ENCODE measurements at regions not wholly inside any gene's neighbourhood (a gene's known extent, or its start where the extent isn't known, plus 50 kb on each side); places are given as distances from the start of the nearest gene placed in this dataset.

DNA sequence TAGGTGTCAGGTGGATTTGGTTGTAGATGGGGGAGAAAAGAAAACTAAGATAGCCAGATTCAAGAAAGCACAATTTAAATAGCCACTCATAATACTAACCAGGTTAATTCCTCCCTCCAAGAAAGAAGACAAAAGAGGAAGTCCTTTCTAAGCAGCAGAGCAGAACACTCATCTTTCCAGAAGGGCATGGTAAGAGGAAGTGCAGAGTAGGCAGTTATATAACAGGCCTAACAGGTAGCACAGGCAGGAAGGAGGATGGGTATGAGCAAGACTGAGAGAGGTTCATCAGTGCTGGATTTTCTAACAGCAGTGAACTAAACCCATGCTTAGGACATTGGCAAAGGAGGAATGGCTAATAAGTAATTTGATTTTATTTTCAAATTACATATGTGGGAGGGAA lies 517.5 kb downstream of the PLPP3 start:
- no peak for DNase-seq

DNA sequence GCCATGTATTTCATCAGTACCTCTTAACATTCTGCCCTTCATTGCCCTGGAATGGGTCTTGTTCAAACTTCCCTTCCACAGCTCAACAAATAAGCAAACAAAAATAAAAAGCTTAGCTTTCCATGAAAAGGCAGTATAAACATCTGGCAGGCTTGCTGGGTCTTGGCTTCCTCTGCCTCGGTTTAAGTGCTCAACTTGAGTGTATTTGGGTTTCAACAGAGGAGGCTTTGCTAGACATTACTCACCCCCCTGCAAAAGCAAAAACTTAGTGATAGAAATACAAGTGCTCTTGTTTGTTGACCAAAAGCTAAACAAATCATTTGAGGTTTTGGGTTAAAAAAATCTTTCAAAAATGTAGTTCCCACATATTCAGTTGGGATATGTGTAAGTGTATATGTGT lies 518.5 kb downstream of the PLPP3 start:
- DNase-seq: no peak

DNA sequence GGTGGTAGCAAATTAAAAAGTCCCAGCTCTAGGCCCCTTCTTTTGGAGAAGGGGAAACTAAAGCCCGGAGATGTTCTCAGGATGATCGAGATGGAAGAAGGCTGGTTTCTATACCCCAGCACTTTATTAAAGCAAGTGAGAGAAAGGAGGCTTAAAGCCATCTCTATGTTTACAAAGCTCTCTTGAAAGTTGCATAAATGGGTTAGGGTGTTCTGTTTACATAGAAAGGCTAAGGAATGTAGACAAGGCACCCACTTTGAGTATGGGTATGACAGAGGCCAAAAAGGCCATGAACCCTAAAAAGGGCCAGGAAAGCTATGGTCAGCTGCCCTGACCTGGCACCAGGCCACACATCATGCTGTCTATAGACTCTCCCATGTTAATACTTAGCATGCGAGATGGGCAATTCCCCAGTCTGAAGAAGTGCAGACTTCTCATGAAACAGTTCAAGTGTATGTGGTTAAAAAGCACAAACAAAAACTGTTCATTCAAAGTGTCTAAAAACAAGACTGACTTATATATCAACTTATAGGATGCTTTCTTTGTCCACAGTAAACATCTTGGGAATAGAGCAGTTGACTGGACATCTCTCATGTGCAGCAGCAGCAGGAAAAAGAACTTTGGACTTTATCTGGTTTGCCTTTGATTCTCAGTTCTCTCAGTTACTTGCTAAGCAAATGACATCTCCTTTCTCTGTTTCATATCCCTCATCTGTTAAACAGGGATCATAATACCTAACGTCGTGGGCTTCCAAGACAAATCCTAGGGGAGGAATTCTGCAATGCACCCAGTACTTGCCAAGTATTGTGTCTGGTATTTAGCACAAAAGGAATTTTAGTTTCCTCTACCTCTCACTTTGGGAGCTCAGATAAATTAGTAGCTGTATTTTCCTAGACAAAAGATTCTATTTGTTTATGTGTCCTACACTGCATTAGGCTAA lies 521.6 kb downstream of the PLPP3 start:
- no peak for DNase-seq

DNA sequence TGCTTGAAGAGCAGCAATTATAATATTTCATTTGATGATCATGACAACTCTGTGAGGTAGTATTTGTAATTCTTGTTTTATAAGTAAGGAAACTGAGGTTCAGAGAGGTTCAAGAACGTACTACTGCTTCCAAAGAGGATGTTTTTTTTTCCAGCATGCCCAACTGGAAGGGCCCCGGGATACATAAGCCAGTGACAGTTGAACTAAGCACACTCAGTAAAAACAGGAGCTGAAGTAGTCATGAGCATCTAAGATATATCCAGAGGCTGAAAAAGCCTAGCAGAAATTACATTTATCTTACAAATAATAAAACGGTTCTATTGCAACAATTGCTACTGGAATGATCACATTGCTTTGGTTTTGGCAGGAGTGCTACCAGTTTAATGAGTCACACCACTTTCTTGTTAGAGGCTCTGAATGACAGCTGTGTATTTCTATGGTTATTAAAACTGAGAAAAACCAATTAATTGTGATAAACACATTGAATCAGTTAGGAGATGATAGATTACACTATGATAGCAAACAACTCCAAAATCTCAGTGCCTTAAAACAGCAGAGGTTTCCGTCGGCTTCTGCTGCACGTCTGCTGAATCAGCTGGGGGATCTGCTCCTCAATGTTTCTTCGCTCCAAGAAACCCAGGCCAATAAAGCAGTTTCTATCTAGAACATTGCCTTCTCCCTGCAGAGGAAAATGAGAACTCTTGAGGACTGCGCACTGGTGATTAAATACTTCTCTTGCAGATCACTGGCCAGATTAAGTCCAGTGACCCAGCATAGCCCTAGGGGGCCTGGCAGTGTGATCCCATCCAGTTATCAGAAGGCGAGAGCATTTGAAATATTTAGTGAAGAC lies 522.7 kb downstream of the PLPP3 start:
- DNase-seq: no peak

DNA sequence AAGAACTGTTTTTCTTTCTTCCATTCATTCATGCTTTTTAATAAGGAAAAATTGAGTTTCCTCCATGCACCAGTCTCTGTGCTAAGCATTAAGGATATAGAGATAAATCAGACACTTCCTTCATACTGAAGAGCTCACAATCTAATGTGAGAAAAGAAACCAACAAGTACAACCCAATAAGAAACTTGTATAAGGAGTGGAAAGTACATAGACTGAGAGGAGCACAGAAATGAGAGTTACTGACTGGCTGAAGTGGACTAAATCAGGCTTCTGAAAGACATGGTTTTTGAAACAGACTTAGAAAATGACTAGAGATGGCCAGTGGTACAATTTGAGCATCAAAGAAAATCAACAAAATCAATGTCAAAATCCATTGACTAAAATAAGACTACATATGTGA lies 524.4 kb downstream of the PLPP3 start:
- no peak for DNase-seq

DNA sequence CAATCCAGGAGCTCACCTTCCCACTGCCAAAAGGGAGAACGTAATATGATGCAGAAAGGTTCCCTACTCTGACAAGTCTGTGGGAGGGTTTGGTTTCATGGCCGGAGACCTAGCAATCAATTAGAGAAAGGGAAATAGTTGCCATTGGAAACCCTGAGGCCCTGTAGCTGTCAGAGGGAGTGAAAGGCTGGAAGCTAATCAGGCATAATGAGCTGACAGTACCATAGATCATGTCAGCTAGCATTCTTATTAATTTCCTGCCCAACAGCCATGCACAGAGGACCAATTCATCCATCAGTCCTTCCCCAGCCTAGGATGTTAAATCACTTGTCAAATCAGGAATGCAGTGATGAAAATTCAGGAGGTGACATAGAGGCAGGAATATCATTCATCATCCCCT lies 527.3 kb downstream of the PLPP3 start:
- DNase-seq: no peak

DNA sequence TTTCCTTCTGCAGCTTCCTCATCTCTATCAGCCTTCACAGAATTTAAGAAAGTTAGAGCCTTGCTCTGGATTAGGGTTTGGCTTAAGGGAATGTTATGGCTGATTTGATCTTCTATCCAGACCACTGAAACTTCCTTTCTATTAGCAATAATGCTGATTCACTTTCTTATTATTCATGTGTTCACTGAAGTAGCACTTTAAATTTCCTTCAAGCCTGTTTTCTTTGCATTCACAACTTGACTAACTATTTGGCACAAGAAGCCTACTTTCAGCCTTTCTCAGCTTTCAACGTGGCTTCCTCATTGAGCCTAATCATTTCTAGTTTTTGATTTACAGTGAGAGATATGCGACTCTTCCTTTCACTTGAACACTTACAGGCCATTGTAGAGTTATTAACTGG lies 528.5 kb downstream of the PLPP3 start:
- no peak for DNase-seq

DNA sequence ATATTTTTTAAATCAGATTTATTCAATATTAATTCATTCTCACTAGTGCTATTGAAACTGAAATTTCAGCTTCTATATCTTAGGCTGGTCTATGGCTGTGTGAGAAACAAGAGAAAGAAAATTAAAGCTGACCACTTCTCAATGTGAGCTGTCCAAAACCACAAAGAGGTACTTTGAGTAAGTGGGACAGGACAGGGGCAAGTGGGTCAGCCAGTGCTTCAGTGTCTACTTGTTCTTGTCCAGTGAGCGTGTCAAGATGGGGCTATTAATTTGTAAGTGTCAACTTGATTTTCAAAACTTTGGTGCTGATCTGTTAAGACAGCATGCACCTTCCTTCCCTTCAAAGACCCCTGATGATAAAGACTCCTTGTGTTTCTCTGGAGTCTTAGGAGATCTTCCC lies 533.9 kb downstream of the PLPP3 start:
- DNase-seq: no peak

DNA sequence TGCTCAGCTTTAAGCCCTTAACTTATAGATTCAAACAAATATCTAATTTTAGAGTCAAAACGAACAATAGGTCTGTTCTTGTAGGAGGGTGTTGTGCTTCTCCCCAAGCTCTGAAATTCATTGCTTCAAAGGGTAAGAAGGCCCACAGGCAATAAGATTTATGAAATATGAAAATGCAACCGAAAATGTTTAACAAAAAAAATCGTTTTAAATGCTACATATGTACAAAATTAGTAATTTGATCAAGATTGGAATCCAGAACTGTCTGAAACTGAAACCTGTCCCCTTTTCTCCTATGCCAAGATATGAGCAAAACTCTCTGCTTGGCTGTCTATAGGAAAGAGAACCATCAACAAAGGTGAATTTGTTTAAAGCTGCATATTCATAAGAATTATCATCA lies 534.3 kb downstream of the PLPP3 start:
- no peak for DNase-seq

DNA sequence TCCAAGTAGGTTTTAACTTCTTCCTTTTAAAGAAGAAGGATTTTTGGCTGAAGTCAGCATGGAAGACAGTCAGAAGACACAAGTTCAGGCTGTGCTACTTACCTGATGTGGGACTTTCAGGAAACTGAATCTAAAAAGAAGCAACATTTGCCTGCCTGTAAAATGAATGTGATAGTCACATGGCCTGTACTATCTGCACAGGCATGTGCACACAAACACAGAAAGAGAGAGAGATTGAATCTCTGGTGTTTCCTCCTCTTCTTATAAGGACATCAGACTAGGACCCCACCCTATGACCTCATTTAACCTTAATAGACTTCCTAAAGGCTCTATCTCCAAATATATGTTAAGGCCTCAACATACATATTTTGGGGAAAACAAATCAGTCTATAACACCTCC lies 542.9 kb downstream of the PLPP3 start:
- no peak for DNase-seq

DNA sequence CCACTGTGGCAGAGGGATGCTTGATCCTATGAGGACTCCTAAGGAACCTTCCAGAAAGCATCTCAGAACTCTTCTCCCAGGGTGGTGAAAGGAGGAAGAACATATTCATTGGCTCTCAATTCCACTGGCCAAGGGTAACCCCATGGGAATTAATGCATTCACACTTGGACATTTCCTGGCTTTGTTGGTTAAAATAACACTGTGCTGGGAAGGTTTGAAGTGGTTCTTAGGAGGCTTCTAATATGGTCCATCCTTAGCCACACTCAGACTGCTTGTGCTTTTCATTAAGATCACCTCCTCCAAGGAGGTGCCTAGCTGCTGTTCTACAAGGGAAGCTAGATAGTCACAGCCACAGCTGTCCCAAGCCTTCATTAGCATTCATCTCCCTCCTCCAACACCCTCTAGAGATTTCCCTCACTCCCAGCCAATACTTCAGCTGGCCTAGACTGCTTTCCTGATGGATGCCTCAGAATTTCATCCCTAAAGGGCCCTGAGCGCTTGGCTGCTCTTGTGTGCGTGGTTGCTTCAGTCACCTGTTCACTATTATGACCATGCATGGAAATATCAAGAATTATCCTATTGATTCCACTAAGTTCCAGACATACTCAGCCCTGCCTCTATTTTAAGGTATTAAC lies 544.4 kb downstream of the PLPP3 start:
- no peak for DNase-seq

DNA sequence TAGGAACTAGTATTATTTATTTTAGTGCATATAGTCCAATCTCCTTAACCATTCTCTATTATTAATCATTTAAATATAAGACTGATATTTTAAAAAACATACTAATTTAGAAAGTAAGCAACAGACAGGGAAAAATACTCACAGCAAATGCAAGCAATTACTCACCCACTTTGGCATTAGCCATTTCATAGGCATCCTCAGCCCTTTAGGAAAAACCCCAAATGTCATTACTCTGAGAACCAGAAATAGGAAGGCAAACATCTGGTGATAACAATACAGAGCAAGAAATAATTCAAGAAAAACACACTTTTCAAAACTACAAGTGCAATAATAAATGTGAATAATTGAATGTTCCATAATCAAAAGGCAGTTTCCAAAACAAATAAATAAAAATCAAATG lies 545.1 kb downstream of the PLPP3 start:
- no peak for DNase-seq

DNA sequence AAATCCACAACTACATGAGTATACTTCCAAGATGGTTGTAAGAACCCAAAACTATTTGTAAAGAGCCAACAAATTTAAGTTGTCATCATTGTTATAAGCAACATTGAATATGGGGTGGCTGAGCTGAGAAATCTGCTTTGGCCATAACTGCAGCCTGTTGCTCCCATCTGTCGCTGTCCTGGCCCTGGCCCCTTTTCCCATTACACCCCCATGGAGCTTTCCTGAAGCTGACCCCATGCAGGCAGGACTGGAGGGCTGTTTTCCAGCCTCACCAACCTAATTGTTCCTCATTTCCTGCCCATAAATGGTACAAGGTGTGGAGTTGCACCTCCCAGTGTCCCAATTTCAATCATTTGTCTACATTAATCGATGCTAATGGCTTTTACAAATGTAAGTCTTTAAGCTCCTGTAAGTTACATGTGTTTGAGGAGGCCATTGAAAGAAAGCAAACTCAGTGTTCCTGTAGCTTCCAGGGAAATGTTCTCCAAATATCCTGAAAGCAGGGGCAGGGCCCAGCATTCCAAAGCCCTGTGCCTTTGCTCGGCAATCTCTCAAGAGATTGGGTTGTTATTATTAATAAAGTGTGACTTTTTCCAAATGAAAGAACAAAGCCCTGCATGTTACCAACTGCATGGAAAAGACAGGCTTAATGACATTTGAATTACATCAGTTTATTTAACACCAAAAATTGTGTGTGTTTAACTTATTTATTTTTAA lies 545.9 kb downstream of the PLPP3 start:
- no peak for DNase-seq

DNA sequence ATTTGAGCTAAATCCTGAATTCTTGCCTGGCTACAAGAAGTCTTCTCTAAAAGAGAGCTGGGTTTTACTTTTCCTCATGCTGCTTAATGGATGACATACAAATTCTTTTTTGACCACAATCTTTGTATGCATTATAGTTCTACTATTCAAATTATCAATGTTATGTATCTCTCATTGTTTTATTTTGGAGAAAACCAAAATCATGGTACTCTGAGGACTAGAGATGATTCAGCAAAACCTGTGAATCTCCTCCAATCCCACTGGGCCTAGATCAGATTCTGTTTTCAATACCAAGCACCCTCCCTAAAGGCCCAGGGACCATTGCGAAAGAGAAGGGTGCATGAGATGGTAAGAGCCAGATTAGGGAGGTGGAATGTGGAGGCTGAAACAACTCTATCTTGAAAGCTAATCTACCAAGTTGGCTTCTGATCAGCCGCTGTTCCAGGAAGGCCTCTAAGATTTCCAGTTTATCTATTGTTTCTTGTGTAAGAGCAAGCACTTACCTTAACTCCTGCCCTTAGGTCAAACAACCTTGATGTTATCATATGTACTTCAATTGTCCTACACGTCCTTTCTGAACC lies 547.2 kb downstream of the PLPP3 start:
- no peak for DNase-seq

DNA sequence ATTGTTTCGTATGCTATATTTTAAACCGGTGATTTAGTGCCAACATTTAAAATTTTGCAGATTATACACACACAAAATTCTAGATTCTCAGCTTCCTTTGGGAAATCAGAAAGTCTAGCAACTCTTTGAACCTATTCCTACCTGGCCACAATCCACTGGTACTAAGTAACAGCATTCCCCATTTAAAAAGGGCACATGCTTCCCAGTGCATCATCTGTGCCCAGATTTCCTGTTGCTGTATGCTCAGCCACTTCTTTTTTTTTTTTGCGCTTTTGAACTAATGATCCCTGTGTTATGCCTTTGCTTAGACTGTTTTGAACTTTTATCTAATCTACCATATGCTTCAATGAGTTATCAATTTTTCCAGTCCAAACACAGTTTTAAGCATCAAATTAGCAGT lies 548.4 kb downstream of the PLPP3 start:
- DNase-seq: no peak

DNA sequence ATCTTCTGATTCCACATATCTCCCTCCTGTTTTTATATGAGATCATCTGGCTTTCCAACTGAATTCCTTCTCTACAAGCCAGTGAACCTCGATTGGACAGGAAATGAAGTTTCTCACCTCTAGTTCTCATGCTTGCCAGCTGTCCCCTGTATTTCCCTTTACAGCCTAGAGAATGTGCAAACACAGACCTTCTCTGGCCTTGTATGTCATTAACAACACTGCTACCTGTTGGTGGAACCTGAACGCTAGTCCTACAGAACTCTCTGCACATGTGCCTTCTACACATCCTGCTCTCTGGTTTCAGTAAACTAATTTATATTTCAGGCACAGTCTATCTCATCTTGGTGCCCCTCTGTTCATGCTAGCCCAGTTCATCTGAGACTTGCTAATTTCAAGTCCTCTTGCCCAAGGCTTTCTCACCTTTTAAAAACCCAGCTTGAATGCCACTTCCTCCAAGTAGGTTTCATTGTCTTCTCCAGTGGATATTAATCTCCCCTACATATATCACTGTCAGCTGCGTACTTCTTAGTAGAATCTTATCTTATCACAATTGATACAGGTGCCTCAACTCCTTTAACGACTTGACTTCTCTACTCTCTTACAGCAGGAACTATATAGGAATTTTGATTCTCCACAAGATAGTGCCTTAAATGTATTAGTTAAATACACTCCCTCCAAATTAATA lies 549.9 kb downstream of the PLPP3 start:
- no peak for DNase-seq

DNA sequence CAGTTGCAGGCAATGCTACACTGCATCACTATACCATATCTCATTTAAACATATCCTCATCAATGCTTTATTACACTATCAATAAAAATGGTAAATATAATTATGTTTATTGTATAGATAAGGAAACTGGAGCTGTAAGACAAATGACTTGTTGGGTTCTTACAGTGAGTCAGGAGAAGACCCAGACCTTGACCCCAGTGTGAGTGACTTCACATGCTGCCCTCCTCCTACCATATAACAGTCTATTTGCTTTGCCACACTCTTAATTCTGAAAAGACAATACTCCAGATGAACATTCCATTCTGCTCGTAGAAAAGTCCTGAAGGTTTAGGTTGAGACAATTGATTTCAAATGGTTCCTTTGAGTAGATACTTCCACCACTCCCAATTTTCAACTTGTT lies 550.5 kb downstream of the PLPP3 start:
- DNase-seq: no peak

DNA sequence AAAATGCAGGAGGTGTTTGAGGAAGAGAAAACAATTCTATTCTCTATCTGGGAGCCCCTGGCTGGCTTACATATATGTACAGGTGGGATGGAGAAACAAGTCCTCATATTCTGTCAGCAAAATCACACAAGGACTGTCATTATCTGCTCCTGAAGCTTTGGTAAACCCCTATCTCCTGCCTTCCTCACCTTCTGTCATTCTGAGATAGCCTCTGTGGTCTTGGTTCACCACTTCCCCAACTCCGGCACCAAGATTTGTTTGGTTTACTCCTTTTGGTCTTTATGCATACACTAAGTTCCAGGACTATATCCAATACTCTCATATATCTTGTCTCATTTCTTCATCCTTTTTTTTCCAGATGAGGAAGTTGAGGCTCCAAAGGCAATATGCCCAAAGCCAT lies 551.1 kb downstream of the PLPP3 start:
- DNase-seq: no peak

DNA sequence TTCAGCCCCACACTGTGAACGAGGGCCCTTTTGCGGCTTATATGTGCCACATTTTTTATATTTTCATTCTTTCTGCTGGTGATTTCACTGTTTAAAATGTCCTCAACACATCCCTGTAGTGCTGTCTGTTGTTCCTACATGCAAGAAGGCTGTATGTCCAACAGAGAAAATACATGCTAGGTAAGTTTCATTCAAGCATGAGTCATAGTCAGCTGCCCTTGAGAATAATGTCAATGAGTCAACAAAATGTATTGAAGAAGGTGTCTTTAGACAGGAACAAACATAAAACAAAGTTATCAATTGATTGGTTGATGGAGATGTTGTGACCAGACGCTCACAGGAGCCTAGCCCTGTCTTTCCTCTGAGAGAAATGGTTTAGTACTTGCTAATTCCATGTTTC lies 553.4 kb downstream of the PLPP3 start:
- no peak for DNase-seq

DNA sequence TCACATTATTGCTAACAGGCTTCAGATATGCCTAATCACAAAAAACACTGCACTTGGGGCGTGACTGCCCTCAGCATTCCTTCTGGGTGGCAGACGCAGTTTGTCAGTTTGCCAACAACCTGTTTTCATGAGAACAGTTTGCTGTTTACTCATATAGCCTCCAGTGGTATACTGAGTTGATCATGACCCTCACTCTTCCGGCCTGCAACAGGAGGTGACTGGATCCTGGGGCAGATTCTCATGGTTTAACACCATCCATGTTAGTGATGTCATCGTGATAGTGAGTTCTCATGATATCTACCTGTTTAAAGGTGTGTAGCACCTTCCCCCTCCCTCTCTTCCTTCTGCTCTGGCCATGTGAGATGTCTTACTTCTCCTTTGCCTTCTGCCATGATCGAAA lies 555.2 kb downstream of the PLPP3 start:
- DNase-seq: no peak

DNA sequence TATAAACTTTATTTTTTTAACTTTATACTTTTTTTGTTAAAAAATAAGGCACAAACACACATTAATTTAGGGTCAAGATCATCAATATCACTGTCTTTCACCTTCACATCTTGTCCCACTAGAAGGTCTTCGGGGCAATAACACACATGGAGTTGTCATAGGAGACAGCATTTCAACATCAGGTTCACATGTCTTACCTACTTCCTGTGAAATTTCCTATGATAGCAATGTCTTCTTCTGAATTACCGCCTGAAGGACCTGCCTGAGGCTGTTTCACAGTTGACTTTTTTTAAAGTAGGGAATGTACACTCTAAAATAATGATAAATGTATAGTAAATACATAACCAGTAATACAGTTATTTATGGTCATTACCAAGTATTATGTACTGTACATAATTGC lies 559.4 kb downstream of the PLPP3 start:
- no peak for DNase-seq

DNA sequence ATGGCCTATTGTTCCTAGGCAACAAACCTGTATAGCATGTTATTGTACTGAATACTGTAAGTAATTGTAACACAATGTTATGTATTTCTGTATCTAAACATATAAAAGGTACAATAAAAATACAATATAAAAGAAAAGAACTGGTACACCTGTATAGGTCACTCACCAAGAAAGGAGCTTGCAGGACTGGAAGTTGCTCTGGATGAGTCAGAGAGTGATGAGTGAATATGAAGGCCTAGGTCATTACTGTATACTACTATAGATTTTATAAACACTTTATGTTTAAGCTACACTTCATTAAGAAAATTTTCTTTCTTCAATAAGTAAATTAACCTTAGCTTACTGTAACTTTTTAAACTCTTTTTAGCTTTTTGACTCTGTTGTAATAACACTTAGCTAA lies 559.9 kb downstream of the PLPP3 start:
- DNase-seq: no peak
